HT1080 (cell line): ENCODE measurements at regions not wholly inside any gene's neighbourhood (a gene's known extent, or its start where the extent isn't known, plus 50 kb on each side); places are given as distances from the start of the nearest gene placed in this dataset.

Experiments used
- DNase-seq: peaks from one replicate; pipeline ENCODE4 v3.0.0-alpha.2; 2015; ENCODE audit warnings: low read depth

DNA sequence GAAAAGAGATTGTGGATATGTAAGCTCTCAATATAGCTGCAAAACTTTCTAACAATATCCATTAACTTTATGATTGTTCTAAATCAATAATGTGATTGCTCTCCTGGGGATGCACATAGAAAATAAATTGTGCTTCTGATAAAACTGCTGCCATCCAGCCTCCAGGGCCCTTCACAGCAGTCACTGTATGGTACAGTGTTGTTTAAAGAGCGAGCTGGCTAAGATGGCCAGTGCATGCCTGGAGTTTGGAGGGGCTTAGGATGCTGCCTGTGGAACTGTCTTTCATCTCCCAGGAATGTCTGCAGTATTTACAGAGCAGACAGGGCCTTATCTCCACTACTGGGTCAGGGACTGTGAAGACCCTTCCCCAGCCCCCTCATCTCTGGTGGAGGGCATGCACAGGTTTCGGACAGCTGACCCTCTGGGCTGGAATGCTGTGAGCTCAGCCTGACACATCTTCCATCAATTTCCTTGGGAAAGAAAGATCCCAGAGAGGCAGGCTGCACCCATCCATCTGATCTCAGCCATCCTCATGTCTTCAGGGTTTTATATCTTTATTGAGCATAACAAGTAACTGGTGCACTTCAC lies 137.0 kb downstream of the PLPP3 start:
- no peak for DNase-seq

DNA sequence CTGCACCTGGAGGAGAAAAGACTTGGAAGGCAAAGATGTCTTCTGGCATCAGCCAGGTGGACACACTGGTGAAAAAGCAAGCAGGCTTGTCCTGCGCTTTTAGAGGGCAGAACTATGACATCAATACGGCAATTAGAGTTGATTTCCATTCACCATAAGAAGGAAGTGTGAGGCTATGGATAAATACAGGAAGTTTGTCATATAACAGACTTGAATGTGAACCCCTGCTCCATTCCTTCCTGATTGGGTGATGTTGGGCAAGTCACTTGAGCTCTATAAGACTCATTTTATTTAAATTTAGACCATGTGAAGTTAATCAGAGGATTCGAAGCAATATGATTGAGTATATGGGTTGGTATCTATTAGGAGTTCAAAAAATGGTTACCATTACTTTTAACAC lies 137.8 kb downstream of the PLPP3 start:
- DNase-seq = no peak

DNA sequence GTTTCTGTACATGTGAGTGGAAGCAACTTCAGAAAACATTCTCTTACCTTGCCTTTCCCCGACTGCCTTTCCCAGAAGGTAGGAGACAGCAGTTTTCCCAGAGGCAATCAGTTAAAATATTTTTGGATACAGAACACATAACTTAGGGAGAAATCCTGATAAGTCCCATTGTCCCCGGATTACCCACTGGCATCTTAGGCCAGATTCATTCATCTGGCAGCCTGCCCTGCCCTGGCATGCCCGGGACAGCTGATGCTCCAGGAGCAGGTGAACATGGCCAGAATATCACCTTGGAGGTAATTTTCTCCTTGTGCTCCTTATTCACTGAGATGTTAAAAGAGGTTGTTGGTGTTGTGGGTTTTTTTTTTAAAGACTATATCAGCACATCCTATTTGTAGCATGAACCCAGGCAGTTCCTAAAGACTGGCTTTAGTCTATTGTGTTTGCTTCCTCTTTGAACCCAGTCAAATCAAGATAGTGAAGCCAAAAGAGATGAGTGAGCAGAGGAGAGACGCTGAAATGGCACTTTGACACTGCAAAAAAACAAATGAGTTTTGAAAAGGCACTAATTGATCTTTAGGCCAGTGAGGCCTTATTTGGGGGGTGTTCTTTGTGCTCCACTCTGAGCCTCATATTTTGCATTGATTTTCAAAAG lies 139.6 kb downstream of the PLPP3 start:
- no peak for DNase-seq

DNA sequence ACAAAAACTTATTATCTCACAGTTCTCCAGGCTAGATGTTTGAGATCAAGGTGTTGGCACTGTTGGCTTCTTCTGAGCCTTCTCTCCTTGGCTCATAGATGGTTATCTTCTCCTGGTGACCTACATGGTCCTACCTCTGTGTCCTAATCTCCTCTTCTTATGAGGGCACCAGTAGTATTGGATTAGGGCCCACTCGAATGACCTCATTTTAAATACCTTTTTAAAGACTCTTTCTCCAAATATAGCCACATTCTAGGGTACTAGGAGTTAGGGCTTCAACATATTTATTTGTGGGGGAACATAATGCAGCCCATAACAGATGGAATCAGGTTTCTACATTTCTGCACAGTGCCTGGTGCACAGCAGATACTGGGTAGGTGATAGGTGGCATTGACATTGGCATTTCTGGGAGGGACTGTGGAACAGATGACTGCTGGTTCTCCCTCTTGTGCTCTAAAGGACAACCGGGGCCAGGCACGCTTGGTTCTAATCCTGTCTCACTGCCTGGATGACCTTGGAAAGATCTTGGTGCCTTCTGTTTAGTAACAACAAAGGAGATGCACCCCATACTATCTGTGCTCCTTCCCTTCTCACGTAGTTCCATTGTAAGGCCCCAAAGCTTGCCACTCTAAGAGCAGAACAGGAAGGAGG lies 140.3 kb downstream of the PLPP3 start:
- no peak for DNase-seq

DNA sequence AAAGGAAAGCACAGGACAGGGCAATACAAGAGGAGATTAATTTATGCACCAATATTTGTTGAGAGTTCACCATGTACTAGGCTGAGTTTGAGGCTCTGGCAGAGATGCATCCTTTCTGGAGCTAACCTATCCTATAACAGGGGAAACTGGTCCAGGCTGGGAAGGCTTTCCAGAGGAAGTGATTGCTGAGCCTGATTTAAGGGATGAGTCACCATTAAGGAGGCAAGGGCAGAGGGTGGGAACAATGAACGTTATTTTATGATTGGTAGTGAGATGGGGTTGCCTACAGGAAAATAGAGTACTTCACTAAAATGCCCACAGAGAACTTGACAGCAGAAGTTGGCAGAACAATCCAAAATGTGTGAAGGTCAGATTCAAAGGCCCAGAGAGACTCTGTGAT lies 141.4 kb downstream of the PLPP3 start:
- peak; percentile 76 for DNase-seq

DNA sequence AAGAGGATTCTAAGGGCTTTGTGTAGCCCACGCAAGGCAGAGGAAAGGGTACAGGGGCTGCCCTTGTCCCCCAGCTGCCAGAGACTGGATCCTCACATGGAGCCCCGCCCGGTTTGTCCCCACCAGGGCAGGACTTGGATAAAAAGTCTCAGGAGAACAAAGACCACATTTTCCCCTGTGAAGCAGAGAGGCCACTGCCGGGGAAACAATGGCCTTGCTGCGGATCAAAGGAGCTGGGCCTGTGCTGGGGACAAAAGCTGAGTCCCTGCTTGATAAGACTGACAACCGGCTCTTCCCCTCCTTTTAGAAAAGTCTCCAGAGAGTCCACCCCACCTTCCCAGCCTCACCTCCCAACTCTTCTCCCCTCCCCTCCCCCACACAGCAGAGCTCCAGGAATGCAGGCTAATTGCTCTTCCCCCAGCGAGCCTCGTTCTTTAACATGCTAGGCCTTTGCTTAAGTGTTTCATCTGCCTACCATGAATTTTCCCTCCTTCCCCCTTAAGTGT lies 142.4 kb downstream of the PLPP3 start:
- no peak for DNase-seq

DNA sequence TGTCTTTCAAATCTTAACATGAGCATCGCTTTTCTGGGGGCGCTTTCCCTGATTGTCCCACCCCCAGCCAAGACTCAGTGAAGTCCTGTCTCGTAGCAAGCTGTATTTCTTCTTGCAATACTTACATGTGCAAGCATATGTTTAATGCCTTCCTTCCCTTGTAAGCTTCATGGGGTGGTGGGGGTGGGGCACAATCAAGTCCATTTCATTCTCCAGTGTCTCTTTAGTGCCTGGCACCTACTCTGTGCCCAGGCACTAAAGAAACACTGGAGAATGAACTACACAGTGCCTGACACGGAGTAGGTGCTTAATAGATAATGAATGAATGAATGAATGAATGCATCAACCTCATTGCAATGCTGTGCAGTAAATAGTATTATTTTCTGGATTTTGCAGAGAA lies 143.1 kb downstream of the PLPP3 start:
- no peak for DNase-seq

DNA sequence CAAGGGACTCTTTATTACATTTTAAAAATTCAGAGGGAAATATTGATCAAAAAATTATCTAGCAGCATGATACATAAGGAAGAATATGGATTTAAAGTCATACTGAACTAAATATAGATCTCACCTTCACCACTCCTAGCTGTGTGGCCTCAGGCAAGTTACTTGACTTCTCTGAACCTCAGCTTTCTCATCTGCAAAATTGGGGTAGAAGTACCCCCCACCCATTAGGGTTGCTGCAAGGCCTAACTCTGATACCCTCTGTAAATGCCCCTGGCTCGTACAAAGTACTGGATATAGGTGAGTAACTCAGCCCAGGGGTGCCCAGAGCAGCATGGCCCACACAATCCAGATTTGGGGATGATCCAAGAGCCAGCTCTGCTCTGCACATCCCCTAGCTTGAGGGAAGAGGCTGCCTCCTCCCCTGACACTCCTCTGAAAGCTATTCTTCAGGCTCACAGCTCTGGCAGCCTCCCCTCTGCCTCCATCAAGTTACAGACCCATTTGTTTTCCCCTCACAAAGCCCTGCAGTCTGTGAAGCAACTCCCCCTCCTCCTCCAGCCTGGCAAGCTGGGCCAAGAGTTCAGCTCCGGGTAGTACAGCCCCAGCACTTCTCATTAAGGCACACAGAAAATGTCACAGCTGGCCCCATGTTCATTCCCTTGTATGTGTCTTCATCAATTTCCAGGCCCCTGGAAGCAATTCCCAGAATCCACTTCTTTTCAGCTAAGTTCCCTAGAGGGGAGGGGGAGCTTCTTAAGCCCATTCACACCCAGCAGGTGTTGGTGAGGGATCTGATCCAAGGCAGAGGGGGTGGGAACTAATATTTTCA lies 143.7 kb downstream of the PLPP3 start:
- no peak for DNase-seq

DNA sequence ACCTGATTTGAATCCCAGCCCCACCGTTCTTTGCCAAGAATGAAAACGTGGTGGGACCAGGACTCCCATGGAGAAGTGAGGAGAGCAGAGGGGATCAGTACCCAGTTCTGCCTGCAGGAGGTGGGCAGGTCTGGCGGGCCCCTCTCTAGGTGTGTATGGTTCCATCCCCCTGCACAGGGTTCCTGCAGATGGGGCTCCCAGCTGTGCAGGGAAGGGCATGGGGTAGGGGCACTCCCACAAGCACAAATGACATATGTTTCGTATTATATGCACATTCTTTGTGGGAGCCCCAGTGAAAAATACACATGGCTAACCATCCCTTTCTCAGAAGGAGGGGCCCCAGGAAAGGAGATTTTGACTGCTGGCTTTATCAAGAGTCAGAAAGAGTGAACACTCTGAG lies 144.6 kb downstream of the PLPP3 start:
- DNase-seq = no peak

DNA sequence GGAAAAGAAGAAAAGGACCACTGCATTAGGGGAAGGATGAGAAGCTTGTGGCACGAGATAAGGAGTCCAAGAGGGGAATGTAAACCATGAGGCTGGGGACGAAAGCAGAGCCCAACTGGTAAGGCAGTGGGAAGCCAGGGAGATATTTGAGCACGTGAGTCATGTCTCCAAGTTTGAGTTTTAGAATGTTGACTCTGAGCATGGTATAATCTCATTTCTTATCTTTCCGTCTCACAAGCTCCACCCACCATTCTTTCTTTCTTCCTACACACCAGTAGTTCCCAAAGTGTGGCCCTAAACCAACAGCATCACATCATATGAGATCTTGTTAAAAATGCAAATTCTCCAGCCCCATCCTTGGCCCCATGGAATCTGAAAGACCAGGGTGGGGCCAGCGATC lies 145.3 kb downstream of the PLPP3 start:
- no peak for DNase-seq

DNA sequence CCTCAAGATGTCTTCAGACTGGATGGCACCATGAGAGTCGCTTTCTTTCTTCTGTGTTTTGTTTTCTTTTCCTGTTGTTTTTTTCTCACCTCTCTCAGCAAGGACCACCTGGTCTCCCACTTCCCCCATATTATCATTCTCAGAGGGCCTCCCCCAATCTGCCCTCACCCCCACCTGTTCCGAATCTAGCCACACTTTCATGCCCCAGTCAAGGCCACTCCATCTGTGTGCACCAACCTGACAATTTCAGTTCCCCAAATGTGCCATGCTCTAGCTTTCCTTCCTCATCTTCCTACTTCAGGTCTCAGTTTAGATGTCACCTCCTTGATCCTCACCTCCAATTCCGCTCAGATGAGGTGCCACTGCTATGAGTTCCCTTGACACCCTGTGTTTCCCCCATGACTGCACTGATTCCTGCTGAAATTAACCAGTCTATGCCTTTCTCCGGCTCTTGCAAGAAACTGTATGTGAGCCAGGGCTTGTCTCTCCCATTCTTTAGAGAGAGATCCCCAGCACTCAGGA lies 146.2 kb downstream of the PLPP3 start:
- no peak for DNase-seq

DNA sequence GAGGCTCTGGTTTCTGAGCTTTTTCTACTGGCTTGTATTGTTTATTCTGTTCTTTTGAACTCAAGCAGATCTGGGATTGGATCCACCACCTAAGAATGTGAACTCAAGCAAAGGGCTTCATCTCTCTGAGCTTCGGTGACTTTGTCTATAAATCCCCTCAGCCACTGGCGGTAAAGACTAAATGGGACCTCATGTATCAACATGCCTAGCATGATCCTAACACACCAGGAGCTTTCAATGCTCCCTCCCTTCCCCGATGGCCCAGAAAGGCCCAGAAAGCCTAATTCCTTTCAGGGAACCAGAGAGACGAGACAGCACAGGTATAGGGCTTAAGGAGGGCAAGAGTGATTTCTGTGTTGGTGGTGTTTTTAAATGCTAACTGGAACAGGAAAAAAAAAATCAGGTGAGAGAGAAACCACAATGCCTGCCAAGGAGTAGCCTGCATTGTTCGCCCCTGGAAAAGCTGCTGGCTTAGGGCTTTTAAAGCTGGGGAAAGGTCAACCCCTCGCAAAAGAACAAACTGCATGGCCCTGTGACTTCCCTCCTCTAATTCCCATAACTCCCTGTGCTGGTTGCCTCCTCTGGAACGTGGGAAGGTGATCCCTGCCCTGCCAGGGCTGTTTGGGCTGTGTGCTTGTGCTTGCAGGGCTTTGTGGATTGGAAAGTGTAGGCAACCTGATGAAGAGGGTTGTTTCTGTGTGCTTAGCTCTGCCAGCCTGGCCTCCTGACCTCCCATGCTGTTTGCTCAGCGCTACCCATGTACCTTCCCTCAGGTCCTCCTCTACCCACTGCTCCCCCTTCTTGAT lies 147.0 kb downstream of the PLPP3 start:
- DNase-seq = no peak

DNA sequence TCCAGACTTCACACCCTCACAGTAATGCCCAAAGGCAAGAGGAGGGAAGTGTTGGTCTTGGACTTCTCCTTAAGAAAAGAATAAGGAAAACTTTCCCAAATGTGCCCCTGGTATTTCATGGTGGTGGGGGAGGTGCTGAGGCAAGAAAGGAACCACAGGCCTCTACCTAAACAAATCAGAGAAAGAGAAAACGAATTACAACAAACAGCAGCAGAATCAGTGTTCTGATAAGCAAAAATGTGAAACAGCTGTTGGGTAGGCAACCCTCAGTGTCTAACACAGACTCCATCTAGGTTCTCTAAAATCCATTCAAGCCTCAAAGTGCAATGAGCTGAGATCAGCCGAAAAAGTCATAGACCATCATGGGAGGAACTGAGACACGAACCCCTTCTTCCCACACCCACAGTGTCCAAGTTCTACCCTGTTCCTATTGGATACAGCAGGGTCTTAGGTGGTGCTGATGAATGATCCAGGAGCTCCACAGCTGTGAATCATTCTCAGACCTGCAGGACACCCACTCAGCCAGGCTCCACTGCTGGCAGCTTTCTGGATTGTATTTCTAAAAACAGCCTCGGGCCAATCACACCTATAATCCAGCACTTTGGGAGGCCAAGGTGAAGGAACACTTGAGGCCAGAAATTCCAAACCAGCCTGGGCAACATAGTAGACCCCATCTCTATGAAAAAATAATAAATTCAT lies 149.1 kb downstream of the PLPP3 start:
- no peak for DNase-seq

DNA sequence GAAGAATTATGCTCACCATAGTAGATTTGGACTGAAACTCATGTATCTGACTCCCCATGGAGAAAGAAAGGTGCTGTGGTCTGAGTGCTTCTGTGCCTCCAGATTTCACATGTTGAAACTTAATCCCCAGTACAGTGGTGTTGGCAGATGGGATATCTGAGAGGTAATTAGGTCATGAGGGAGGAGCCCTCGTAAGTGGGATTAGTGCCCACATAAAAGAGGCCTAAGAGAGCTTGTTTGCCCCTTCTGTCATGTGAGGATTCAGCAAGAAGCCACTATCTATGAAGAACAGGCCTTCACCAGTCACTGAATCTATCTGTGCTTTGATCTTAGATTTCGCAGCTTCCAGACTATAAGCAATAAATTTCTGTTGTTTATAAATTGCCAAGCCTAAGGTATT lies 150.1 kb downstream of the PLPP3 start:
- DNase-seq = no peak

DNA sequence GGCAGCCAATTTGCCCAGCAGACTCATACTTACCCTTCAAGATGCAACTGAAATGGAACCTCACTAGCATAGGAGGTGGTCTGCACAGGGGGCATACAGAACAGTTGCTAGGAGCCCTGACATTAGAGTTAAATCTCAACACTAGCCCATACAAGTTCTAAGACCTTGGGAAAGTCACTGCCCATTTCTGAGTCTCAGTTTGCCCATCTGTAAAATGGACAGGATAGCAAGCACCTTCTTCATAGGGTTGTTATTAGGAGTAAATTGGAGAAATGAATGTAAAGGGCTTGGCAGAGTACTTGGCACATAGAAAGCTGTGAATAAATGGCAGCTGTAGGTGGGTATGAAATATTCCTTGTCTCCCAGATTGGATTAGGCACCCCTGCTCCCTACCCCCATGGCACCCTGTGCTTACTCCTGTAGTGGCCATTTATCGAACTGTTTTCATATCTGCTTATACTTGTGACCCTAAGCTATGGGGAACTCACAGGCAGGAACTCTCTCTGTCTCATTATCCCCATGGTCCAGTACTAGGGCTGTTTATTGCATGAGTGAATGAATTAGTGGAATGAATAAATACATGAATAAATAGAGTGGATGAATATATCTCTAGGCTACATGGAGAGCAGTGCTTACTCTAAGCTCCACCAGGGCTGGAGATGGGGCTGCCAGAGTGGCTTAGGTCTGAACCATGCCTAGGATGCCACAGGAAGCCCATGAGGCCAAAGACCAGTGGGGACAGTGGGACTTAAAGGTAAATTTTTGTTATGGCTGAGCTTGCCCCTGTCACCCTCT lies 152.6 kb downstream of the PLPP3 start:
- no peak for DNase-seq

DNA sequence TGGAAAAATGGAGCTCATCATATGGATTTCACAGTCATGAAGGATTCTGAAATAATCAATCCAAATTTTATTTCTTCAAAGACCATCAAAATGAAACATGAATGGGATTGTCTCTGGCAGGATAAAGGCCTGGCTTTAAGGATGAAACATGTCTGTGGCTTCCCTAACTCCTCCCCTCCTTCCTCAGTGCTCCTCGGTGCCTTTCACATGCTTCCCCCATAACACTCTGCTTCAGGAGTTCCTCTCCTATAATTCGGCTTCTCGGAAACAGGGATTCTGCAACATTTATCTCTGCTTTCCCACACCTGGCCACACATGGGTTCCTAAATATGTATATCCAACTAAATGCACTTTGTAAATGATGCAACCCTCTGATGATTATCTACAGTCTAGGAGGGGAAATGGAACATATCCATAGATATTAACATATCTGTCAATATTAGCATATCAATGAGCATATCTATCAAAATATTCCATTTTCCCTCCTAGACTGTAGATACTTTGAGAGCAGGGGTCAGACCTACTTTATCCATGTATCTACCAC lies 153.8 kb downstream of the PLPP3 start:
- no peak for DNase-seq

DNA sequence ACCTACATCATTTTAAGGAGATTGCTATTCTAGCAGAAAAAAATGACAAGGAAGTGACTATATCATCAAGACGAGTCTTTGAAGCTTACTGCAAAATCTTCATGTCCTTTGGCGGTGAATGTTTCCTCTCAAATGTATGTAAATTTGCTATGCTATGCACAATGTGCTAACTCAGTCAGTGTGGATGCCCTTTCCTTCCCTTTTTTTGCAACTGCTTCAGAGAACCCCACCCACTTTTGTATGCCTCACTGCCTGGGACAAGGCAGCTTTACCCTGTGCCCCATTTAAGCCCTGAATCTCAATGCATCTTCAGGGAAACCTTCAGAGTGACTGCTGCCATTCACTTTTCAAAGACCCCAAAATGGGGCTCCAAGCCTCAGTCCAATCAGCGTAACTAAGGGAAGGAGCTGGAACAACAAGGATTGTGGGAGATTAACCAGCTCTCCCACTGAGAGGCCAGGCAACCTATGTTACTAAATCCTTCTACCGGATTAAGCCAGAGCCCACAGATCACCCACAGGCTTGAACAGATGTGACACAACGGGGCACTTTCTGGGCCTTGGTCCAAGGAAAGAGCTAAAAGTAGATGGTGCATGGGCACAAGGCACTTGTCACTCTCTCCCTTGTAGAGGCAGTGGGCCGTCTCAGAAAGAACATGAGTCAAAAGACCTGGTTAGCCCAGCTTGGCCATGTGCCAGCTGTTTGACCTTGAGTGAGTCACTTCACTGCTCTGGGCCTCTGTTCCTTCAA lies 154.4 kb downstream of the PLPP3 start:
- DNase-seq = peak; percentile 93

DNA sequence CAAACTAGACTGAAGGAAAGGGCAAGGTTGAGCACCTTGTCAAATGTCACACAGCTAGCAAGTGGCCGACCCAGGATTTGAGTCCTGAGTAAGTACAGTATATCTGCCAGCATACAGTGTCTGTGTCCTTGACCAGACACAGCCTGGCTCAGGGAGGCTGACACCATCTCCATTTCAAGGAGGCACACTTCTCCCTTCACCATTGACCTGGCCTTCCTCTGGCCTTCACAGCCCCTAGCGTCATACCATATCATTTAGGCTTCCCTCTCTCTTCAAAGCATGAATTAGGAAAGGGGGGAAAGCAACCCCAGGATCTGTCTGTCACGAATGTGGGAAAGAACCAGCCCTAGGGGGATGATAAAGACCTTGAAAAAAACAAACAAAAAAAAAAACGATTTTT lies 155.6 kb downstream of the PLPP3 start:
- no peak for DNase-seq
